Gastrocnemius medialis (tissue), 4 donors: ENCODE measurements at regions not wholly inside any gene's neighbourhood (a gene's known extent, or its start where the extent isn't known, plus 50 kb on each side); places are given as distances from the start of the nearest gene placed in this dataset.

Experiments used
- ATAC-seq, 2 donors: fragments of 150-250 bp; one replicate each; pipeline ENCODE4 v1.9.1; 2016
- DNase-seq, 2 donors: peaks; one replicate each; pipeline ENCODE4 v3.0.0-alpha.2; 2019
- H3K27ac ChIP-seq, 4 donors: fragments of 200-600 bp; sonication (generic); 1 replicate in 1 of 4; 2 replicates in 3 of 4; pipeline ENCODE4 v1.5.1; 2016 to 2018; ENCODE audit warnings: mild to moderate bottlenecking in 2 of 4, moderate library complexity in 1 of 4
- H3K27me3 ChIP-seq, 3 donors: fragments of 200-600 bp; sonication (generic) in 2 of 3; 1 replicate in 1 of 3; 2 replicates in 2 of 3; pipeline versions ENCODE4 v1.5.1 to v1.6.0; 2016 to 2019; ENCODE audit warnings: mild to moderate bottlenecking in 1 of 3, moderate library complexity in 1 of 3
- H3K36me3 ChIP-seq, 2 donors: fragments of 200-600 bp; sonication (generic) in 1 of 2; one replicate each; pipeline ENCODE4 v1.5.1; 2017 to 2018
- H3K4me1 ChIP-seq, 2 donors: fragments of 200-600 bp; sonication (generic) in 1 of 2; one replicate each; pipeline ENCODE4 v1.5.1; 2016 to 2017; ENCODE audit warnings: mild to moderate bottlenecking in 2 of 2
- H3K4me3 ChIP-seq, 4 donors: fragments of 200-600 bp; sonication (generic) in 3 of 4; 1 replicate in 1 of 4; 2 replicates in 3 of 4; pipeline ENCODE4 v1.5.1; 2016 to 2019; ENCODE audit warnings: mild to moderate bottlenecking in 2 of 4
- H3K9me3 ChIP-seq, 3 donors: fragments of 200-600 bp; sonication (generic) in 2 of 3; 1 replicate in 1 of 3; 2 replicates in 2 of 3; pipeline ENCODE4 v1.5.1; 2016 to 2019
- CTCF ChIP-seq, 5 experiments: fragments of 450-650 bp in 3 of 5; fragments of 200-600 bp in 2 of 5; sonication (generic) in 2 of 5; IDR thresholded peaks in 4 of 5; conservative IDR thresholded peaks in 1 of 5; 1 replicate in 4 of 5; 2 replicates in 1 of 5; pipeline ENCODE4 v1.5.1; 2016 to 2019; ENCODE audit warnings: antibody characterized with exemption in 5 of 5, mild to moderate bottlenecking in 3 of 5, moderate library complexity in 3 of 5
- POLR2A ChIP-seq, 2 donors: fragments of 450-650 bp; IDR thresholded peaks; one replicate each; pipeline ENCODE4 v1.6.1; 2017; ENCODE audit warnings: antibody characterized with exemption in 2 of 2, mild to moderate bottlenecking in 2 of 2, moderate library complexity in 2 of 2
- in situ Hi-C, 4 donors: fragments of 200-750 bp; cut with MboI; loops; one replicate each; pipeline versions ENCODE4 v1.15.0 to v1.8.0; 2017; ENCODE audit warnings: low sequenced_read_pairs in 4 of 4
- intact Hi-C: fragments of 100-400 bp; cut with DNase I; formaldehyde crosslinking; loops from one replicate; pipeline ENCODE4 v1.15.1; 2023; ENCODE audit warnings: low total_unique reads

- intact Hi-C loops = no loop called here
- ATAC-seq (no peak), DNase-seq (no peak)
- H3K9me3 ChIP-seq = no peaks in the 10 kb centered on the region
- H3K4me1 ChIP-seq = no peaks in the 10 kb centered on the region
- in situ Hi-C loops = loop anchor here in 1 of 4 donors (25.0 kb wide), 1 partner anchor 109 kb away; no protein-coding TSS in a partner anchor
- H3K27ac ChIP-seq = no peak overlapping the region
- no peak for TF ChIP-seq POLR2A (IDR thresholded peaks at IDR 0.05)
- no peaks in the 10 kb centered on the region for H3K36me3 ChIP-seq
- H3K27me3 ChIP-seq = no peaks in the 10 kb centered on the region
- H3K4me3 ChIP-seq = no peak overlapping the region
These were observed 418.0 kb upstream of the SULF2 start for GRCh38 chr20:48203252-48203651.

- no peaks in the 10 kb centered on the region for H3K9me3 ChIP-seq
- no peaks in the 10 kb centered on the region for H3K27me3 ChIP-seq
- H3K4me1 ChIP-seq = no peaks in the 10 kb centered on the region
- DNase-seq = no peak
- H3K4me3 ChIP-seq = no peak overlapping the region
- intact Hi-C loops (no loop called here), in situ Hi-C loops (loop anchor here in 1 of 4 donors (25.0 kb wide), 1 partner anchor 110 kb away; no protein-coding TSS in a partner anchor)
- H3K36me3 ChIP-seq = no peaks in the 10 kb centered on the region
- ATAC-seq = no peak
- H3K27ac ChIP-seq = no peak overlapping the region
- TF ChIP-seq POLR2A (IDR thresholded peaks at IDR 0.05) (no peak), CTCF (IDR thresholded peaks at IDR 0.05 in 4 of 5, conservative IDR thresholded peaks at IDR 0.05 in 1 of 5) (no peak)
These were observed 417.2 kb upstream of the SULF2 start for GRCh38 chr20:48202334-48203113.

GRCh38 chr20:48201885-48202284 lies 416.6 kb upstream of the SULF2 start:
- intact Hi-C loops (no loop called here), in situ Hi-C loops (loop anchor here in 1 of 4 donors (25.0 kb wide), 1 partner anchor 110 kb away; no protein-coding TSS in a partner anchor)
- ATAC-seq (no peak), DNase-seq (no peak)
- no peaks in the 10 kb centered on the region for H3K4me1 ChIP-seq
- H3K27ac ChIP-seq = no peak overlapping the region
- no peak overlapping the region for H3K4me3 ChIP-seq
- no peaks in the 10 kb centered on the region for H3K36me3 ChIP-seq
- H3K9me3 ChIP-seq = no peaks in the 10 kb centered on the region
- peaks cover 0 to 4% (median 0%) of the 10 kb centered on the region in 3 donors for H3K27me3 ChIP-seq
- TF ChIP-seq POLR2A (IDR thresholded peaks at IDR 0.05) (no peak), CTCF (IDR thresholded peaks at IDR 0.05 in 4 of 5, conservative IDR thresholded peaks at IDR 0.05 in 1 of 5) (no peak)

GRCh38 chr20:48201188-48201587 lies 415.9 kb upstream of the SULF2 start:
- intact Hi-C loops = no loop called here
- Histone ChIP-seq H3K4me3 (no peak overlapping the region), H3K27me3 (peaks cover 0 to 4% (median 0%) of the 10 kb centered on the region in 3 donors), H3K9me3 (no peaks in the 10 kb centered on the region), H3K27ac (no peak overlapping the region), H3K4me1 (no peaks in the 10 kb centered on the region), H3K36me3 (no peaks in the 10 kb centered on the region)
- ATAC-seq = no peak
- TF ChIP-seq CTCF (IDR thresholded peaks at IDR 0.05 in 4 of 5, conservative IDR thresholded peaks at IDR 0.05 in 1 of 5) = no peak
- no peak for TF ChIP-seq POLR2A (IDR thresholded peaks at IDR 0.05)
- in situ Hi-C loops = loop anchor here in 1 of 4 donors (25.0 kb wide), 1 partner anchor 111 kb away; no protein-coding TSS in a partner anchor
- DNase-seq = no peak

- DNase-seq (no peak), ATAC-seq (no peak)
- intact Hi-C loops = no loop called here
These were observed 413.7 kb upstream of the SULF2 start for GRCh38 chr20:48198929-48199451.

More at GRCh38 chr20:48198929-48199451, 413.7 kb upstream of the SULF2 start:
- in situ Hi-C loops = no loop called here
- Histone ChIP-seq H3K27ac (no peak overlapping the region), H3K9me3 (no peaks in the 10 kb centered on the region), H3K4me1 (no peaks in the 10 kb centered on the region), H3K36me3 (no peaks in the 10 kb centered on the region), H3K4me3 (no peak overlapping the region), H3K27me3 (peaks cover 0 to 4% (median 0%) of the 10 kb centered on the region in 3 donors)
- TF ChIP-seq POLR2A (IDR thresholded peaks at IDR 0.05) (no peak), CTCF (IDR thresholded peaks at IDR 0.05 in 4 of 5, conservative IDR thresholded peaks at IDR 0.05 in 1 of 5) (no peak)
